ENCODE measurements at regions not wholly inside any gene's neighbourhood (a gene's known extent, or its start where the extent isn't known, plus 50 kb on each side); places are given as distances from the start of the nearest gene placed in this dataset.
"Not testable (repeated sequence)": the region's sequence is repeated elsewhere in the genome, so short reads cannot be mapped to it uniquely, and the experiment has no call there.

- H3K27ac Mint-ChIP-seq; DNase-seq; H3K4me1 Mint-ChIP-seq (ENCODE audit: low read depth); H3K36me3 Mint-ChIP-seq; CTCF ChIA-PET; intact Hi-C loops (cut with micrococcal nuclease); H3K4me3 Mint-ChIP-seq; POLR2A ChIA-PET; H3K27me3 Mint-ChIP-seq: not testable (repeated sequence)
- H3K9me3 Mint-ChIP-seq: peaks cover 65% of the 10 kb centered on the region
Observed at GRCh38 chr22:11611876-11612275, 3916.1 kb upstream of the OR11H1 start.

DNA sequence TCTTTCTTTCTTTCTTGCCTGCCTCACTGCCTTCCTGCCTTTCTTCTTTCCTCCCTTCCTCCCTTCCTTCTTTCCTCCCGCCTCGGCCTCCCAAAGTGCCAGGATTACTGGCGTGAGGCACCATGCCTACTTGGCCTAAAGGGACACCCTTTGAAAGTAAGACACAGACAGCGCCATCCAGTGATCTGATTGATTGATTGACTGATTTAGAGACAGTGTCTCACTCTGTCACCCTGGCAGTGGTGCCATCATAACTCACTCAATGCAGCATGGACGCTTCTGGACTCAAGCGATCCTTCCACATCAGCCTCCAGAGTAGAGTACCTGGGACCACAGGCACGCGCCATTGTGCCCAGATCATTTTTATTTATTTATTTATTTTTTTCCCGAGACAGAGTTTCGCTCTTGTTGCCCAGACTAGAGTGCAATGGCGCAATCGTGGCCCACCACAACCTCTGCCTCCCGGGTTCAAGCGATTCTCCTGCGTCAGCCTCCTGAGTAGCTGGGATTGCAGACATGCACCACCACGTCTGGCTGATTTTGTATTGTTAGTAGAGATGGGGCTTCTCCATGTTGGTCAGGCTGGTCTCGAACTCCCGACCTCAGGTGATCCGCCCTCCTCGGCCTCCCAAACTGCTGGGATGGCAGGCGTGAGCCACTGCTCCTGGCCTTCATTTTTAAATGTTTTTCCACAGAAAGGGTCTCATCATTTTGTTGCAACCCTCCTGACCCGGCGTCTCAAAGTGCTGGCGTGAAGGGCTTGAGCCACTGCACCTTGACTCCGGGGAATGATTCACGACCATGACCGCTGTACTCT, 3914.7 kb upstream of the OR11H1 start:
- H3K4me1 Mint-ChIP-seq (ENCODE audit: low read depth); intact Hi-C loops (cut with micrococcal nuclease); DNase-seq; H3K36me3 Mint-ChIP-seq; H3K27me3 Mint-ChIP-seq; H3K4me3 Mint-ChIP-seq; CTCF ChIA-PET; H3K27ac Mint-ChIP-seq; POLR2A ChIA-PET: not testable (repeated sequence)
- H3K9me3 Mint-ChIP-seq: peaks cover 67% of the 10 kb centered on the region

DNA sequence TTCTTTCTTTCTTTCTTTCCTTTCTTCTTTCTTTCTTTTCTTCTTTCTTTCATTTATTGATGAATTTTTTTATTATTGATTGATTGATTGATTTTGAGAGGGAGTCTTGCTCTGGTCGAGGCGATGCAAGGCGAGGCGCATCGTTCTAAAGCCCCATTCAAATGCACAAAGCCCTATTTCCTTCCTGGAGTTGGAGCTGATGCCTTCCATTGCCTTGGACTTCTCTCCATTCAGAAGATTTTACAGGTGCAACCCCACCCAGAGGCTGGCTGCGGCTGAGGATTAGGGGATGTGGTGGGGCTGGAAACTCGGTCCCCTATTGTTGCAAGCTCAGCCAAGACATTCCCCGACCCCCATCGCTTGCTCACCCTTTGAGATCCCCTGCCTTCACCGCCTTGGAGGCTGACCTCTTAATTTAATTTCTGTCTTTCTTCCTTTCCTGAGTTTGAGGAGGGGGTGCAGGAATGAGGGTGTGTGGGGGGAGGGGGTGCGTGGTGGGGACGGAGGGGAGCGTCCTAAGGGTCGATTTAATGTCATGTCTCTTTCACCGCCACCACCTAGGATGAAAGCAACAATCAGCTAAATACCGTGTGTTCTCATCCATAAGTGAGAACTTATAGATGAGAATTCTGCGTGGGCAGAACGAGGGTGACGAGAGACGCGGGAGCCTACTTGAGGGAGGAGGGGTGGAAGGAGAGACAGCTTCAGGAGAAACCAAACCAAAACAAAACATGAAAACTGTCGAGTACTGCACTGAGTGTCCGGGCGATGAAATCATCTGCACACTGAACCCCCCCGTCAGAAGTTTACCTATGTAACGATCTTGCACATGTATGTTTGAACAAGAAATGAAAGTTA, 3913.9 kb upstream of the OR11H1 start:
- no peak for DNase-seq
- Mint-ChIP-seq H3K4me1 (ENCODE audit: low read depth) (no peaks in the 10 kb centered on the region), H3K9me3 (peaks cover 64% of the 10 kb centered on the region), H3K4me3 (no peak overlapping the region), H3K36me3 (peaks cover 8% of the 10 kb centered on the region), H3K27ac (no peak overlapping the region), H3K27me3 (no peaks in the 10 kb centered on the region)
- CTCF ChIA-PET: no interaction called here
- POLR2A ChIA-PET: no interaction called here
- intact Hi-C loops (cut with micrococcal nuclease): no loop called here

DNA sequence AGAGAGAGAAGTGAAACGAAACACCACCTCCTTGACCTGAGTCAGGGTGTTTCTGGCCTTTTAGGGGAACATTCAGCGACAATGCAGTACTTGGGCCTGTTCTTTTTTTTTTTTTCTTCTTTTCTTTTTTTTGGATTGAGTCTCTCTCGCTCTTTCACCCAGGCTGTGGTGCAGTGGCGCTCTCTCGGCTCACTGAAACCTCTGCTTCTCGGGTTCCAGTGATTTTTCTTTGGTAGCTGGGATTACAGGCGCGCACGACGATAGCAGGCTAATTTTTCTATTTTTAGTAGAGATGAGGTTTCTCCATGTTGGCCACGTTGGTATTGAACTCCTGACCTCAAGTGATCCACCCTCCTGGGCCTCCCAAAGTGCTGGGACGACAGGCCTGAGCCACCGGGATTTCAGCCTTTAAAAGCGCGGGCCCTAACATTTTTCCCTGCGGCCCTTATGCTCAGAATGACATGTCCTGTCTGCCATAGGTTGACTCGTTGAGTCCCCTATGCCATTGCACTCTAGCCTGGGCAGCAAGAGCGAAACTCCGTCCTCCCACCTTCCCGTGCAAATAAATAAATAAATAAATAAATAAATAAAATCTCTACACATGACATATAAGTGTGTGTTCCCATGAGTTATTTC, 3913.1 kb upstream of the OR11H1 start:
- peaks cover 69% of the 10 kb centered on the region for H3K9me3 Mint-ChIP-seq
- H3K27ac Mint-ChIP-seq; DNase-seq; CTCF ChIA-PET; intact Hi-C loops (cut with micrococcal nuclease); H3K4me3 Mint-ChIP-seq; POLR2A ChIA-PET; H3K27me3 Mint-ChIP-seq; H3K4me1 Mint-ChIP-seq (ENCODE audit: low read depth): not testable (repeated sequence)
- peaks cover 15% of the 10 kb centered on the region for H3K36me3 Mint-ChIP-seq

GRCh38 chr22:11616811-11617210, 3911.2 kb upstream of the OR11H1 start:
- Mint-ChIP-seq H3K9me3 (peaks cover 68% of the 10 kb centered on the region), H3K27me3 (no peaks in the 10 kb centered on the region), H3K4me3 (no peak overlapping the region), H3K4me1 (ENCODE audit: low read depth) (no peaks in the 10 kb centered on the region), H3K36me3 (peaks cover 13% of the 10 kb centered on the region), H3K27ac (no peak overlapping the region)
- intact Hi-C loops (cut with micrococcal nuclease): no loop called here
- ChIA-PET POLR2A (no interaction called here), CTCF (no interaction called here)
- no peak for DNase-seq

GRCh38 chr22:11618322-11618662, 3909.7 kb upstream of the OR11H1 start:
- POLR2A ChIA-PET; CTCF ChIA-PET; H3K4me1 Mint-ChIP-seq (ENCODE audit: low read depth): not testable (repeated sequence)

DNA sequence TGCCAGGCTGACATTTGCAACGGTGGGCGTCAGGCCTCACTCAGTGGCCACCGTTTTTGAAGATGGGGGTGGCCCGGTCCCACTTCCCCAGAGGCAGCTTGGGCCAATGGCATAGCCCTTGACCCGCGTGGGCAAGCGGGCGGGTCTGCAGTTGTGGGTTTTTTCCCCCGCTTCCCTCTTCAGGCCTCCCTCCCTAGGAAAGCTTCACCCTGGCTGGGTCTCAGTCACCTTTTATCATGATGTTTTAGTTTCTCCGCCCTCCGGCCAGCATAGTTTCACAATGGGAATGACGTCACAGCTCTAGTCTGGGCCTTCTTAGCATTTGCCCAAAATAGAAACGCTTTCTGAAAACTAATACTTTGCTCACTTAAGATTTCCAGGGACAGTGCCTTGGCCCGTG, 3909.3 kb upstream of the OR11H1 start:
- Mint-ChIP-seq H3K36me3 (peaks cover 11% of the 10 kb centered on the region), H3K9me3 (peaks cover 61% of the 10 kb centered on the region)
- POLR2A ChIA-PET; H3K4me3 Mint-ChIP-seq; intact Hi-C loops (cut with micrococcal nuclease); H3K27ac Mint-ChIP-seq; DNase-seq; CTCF ChIA-PET; H3K4me1 Mint-ChIP-seq (ENCODE audit: low read depth); H3K27me3 Mint-ChIP-seq: not testable (repeated sequence)

More at GRCh38 chr22:11618322-11618662, 3909.7 kb upstream of the OR11H1 start:
- H3K4me3 Mint-ChIP-seq; H3K27me3 Mint-ChIP-seq; H3K27ac Mint-ChIP-seq; DNase-seq; intact Hi-C loops (cut with micrococcal nuclease): not testable (repeated sequence)
- peaks cover 62% of the 10 kb centered on the region for H3K9me3 Mint-ChIP-seq
- peaks cover 11% of the 10 kb centered on the region for H3K36me3 Mint-ChIP-seq

DNA sequence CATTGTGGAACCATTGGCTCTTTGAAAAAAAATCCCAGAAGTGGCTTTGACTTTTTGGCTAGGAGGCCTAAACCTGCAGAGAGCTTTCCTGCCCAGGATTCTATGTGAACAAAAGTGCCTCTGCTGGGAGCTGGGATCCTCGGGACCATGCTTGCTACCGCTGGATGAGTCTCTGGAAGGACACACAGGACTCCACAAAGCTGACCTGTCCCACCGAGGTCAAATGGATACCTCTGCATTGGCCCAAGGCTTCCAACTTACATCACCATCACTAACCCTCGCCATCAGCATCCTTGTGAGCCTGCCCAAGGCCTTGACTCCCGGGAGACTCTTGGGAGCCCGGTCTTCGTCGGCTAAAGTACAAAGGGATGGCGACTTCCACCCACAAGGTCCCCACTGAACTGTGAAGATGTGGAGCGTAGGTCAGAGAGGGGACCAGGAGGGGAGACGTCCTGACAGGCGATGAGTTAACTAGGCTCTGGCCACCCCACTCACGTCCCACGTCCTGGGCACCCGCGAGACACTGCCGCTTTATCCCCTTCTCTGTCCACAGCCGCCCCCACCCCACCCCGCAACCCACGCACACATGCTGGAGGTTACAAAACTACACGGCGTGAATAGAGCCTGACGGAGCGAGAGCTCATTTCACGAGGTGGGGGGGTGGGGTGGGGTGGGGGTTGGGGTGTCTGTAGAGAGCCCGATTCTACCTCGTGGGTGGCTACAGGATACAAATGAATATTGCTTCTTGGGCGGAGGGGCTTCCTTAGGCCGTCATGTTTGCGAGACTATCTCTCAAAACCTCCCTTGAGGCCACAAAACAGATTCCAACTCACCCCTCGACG, 3906.8 kb upstream of the OR11H1 start:
- H3K4me3 Mint-ChIP-seq; DNase-seq; H3K27me3 Mint-ChIP-seq; POLR2A ChIA-PET; CTCF ChIA-PET; intact Hi-C loops (cut with micrococcal nuclease); H3K4me1 Mint-ChIP-seq (ENCODE audit: low read depth); H3K27ac Mint-ChIP-seq: not testable (repeated sequence)
- H3K36me3 Mint-ChIP-seq: peaks cover 12% of the 10 kb centered on the region
- peaks cover 62% of the 10 kb centered on the region for H3K9me3 Mint-ChIP-seq

GRCh38 chr22:11622774-11623173, 3905.2 kb upstream of the OR11H1 start:
- H3K27ac Mint-ChIP-seq; H3K4me3 Mint-ChIP-seq; H3K27me3 Mint-ChIP-seq; intact Hi-C loops (cut with micrococcal nuclease); H3K4me1 Mint-ChIP-seq (ENCODE audit: low read depth); DNase-seq; CTCF ChIA-PET; POLR2A ChIA-PET: not testable (repeated sequence)
- Mint-ChIP-seq H3K36me3 (peaks cover 14% of the 10 kb centered on the region), H3K9me3 (peaks cover 61% of the 10 kb centered on the region)

- intact Hi-C loops (cut with micrococcal nuclease); H3K27ac Mint-ChIP-seq; H3K4me3 Mint-ChIP-seq; H3K27me3 Mint-ChIP-seq; H3K4me1 Mint-ChIP-seq (ENCODE audit: low read depth); POLR2A ChIA-PET; DNase-seq; CTCF ChIA-PET: not testable (repeated sequence)
- peaks cover 16% of the 10 kb centered on the region for H3K36me3 Mint-ChIP-seq
- H3K9me3 Mint-ChIP-seq: peaks cover 52% of the 10 kb centered on the region
Observed at GRCh38 chr22:11625711-11626421, 3902.1 kb upstream of the OR11H1 start.

- CTCF ChIA-PET: no interaction called here
- intact Hi-C loops (cut with micrococcal nuclease): no loop called here
- H3K4me1 Mint-ChIP-seq (ENCODE audit: low read depth): no peaks in the 10 kb centered on the region
- POLR2A ChIA-PET: no interaction called here
- no peak overlapping the region for H3K4me3 Mint-ChIP-seq
- DNase-seq: no peak
- H3K9me3 Mint-ChIP-seq: peaks cover 51% of the 10 kb centered on the region
- peaks cover 17% of the 10 kb centered on the region for H3K36me3 Mint-ChIP-seq
- H3K27me3 Mint-ChIP-seq: no peaks in the 10 kb centered on the region
- H3K27ac Mint-ChIP-seq: no peak overlapping the region
Observed at GRCh38 chr22:11626422-11626773, 3901.6 kb upstream of the OR11H1 start.
